K562 (cell line): ENCODE measurements at regions not wholly inside any gene's neighbourhood (a gene's known extent, or its start where the extent isn't known, plus 50 kb on each side); places are given as distances from the start of the nearest gene placed in this dataset.

Source experiments
- ATAC-seq: fragments of 200-7000 bp; cut with Tn5 transposase; 3 replicates; pipeline ENCODE4 v1.9.1; 2020; ENCODE audit warnings: moderate library complexity
- BruUV-seq: library from RNA; stranded (reverse); fragments of 400-500 nt; replicated peaks from 2 replicates; lab custom pipeline; 2021; lab: Mats Ljungman, UMichigan
- CTCF ChIA-PET: fragments of 300-600 bp; formaldehyde crosslinking; extraction: SDS; loops from one replicate; lab custom pipeline; 2021; ENCODE audit warnings: low intra/inter-chr PET ratio; lab: Yijun Ruan, JAX
- POLR2A ChIA-PET: fragments of 300-600, 350-650 bp; sonication (Branson Sonifier 250); formaldehyde crosslinking; extraction: SDS; loops from one replicate; lab custom pipeline; 2021; ENCODE audit warnings: antibody characterized with exemption, inconsistent platforms; lab: Yijun Ruan, JAX
- DNase-seq, 4 experiments: peaks; one replicate each; pipeline versions ENCODE4 v3.0.0 to v3.0.0-alpha.2; 2011 to 2018; ENCODE audit warnings: low spot score in 3 of 4, mixed read lengths in 3 of 4; ENCODE audit errors: extremely low read depth in 1 of 4
- FAIRE-seq: peaks from 2 replicates; lab custom pipeline; 2011; peaks lifted over from hg19 to GRCh38; lab: Jason Lieb, UNC
- H2AFZ ChIP-seq: 2 replicates; pipeline ENCODE4 v1.6.0; 2011; ENCODE audit warnings: low read depth, low read length, control low read depth, inconsistent platforms
- H3K27ac ChIP-seq: fragments of 200-600 bp; 3 replicates; pipeline ENCODE4 v1.8.0; 2011; ENCODE audit warnings: low read depth, mild to moderate bottlenecking, control low read depth, inconsistent platforms, low read length, moderate library complexity, mixed read lengths; ENCODE audit errors: extremely low read depth
- H3K27me3 ChIP-seq, 2 experiments: fragments of 300-600 bp in 1 of 2; 2 replicates in 1 of 2; 3 replicates in 1 of 2; pipeline versions ENCODE4 v1.6.0 to v1.8.0; 2011; ENCODE audit warnings: inconsistent platforms in 2 of 2, low read length in 2 of 2, mild to moderate bottlenecking in 1 of 2, mixed read lengths in 1 of 2, moderate library complexity in 1 of 2; ENCODE audit not compliant: control insufficient read depth in 2 of 2, insufficient read depth in 2 of 2
- H3K36me3 ChIP-seq: fragments of 300-600 bp; 3 replicates; pipeline ENCODE4 v1.8.0; 2011; ENCODE audit warnings: mild to moderate bottlenecking, low read length, inconsistent platforms; ENCODE audit not compliant: control insufficient read depth, insufficient read depth
- H3K4me1 ChIP-seq, 2 experiments: fragments of 200-600 bp in 1 of 2; replicated peaks in 1 of 2; 2 replicates in 1 of 2; 3 replicates in 1 of 2; pipeline versions ENCODE4 v1.5.1 to v1.8.0; 2011; ENCODE audit warnings: inconsistent platforms in 2 of 2, low read length in 2 of 2, mild to moderate bottlenecking in 1 of 2, mixed read lengths in 1 of 2, moderate library complexity in 1 of 2; ENCODE audit not compliant: control insufficient read depth in 2 of 2, insufficient read depth in 2 of 2
- H3K4me2 ChIP-seq: 2 replicates; pipeline ENCODE4 v1.6.1; 2011; ENCODE audit warnings: low read length, control low read depth, inconsistent platforms, mixed read lengths; ENCODE audit not compliant: insufficient read depth
- H3K4me3 ChIP-seq: fragments of 200-600 bp; sonication (generic), shearing (Covaris generic); 2 replicates; pipeline ENCODE4 v1.5.1; 2016; ENCODE audit warnings: control low read depth, inconsistent platforms
- H3K79me2 ChIP-seq: fragments of 200-600 bp; 3 replicates; pipeline ENCODE4 v1.8.0; 2011; ENCODE audit warnings: low read length, inconsistent platforms; ENCODE audit not compliant: control insufficient read depth, insufficient read depth
- H3K9ac ChIP-seq, 2 experiments: 2 replicates each; pipeline versions ENCODE4 v1.6.0 to v1.6.1; 2011; ENCODE audit warnings: low read depth in 2 of 2, low read length in 2 of 2, control low read depth in 1 of 2, inconsistent platforms in 1 of 2, mild to moderate bottlenecking in 1 of 2, mixed read lengths in 1 of 2; ENCODE audit not compliant: insufficient read depth in 1 of 2
- H3K9me1 ChIP-seq: one replicate; pipeline ENCODE4 v1.6.0; 2011; ENCODE audit warnings: inconsistent platforms, mild to moderate bottlenecking, low read length, moderate library complexity; ENCODE audit not compliant: control insufficient read depth, insufficient read depth
- H3K9me3 ChIP-seq: replicated peaks from 2 replicates; pipeline ENCODE4 v1.5.1; 2011; ENCODE audit warnings: low read depth, low read length, inconsistent platforms; ENCODE audit not compliant: control insufficient read depth, insufficient read depth
- H4K20me1 ChIP-seq: replicated peaks from 2 replicates; pipeline ENCODE4 v1.6.1; 2011; ENCODE audit warnings: low read length, inconsistent platforms, mixed read lengths; ENCODE audit not compliant: control insufficient read depth, insufficient read depth
- CCAR2 ChIP-seq: fragments of 200-400 bp; formaldehyde crosslinking; IDR thresholded peaks from 2 replicates; pipeline ENCODE4 v1.6.1; 2017; ENCODE audit warnings: mild to moderate bottlenecking, low read depth, low read length
- DACH1 ChIP-seq: fragments of 450-650 bp; IDR thresholded peaks from 2 replicates; pipeline ENCODE4 v1.6.1; 2018; ENCODE audit not compliant: partially characterized antibody
- GABPB1 ChIP-seq: sonication (generic); formaldehyde crosslinking; IDR thresholded peaks from 2 replicates; pipeline ENCODE4 v1.8.0; 2022; ENCODE audit warnings: mild to moderate bottlenecking, missing genetic modification reagents
- GTF2B ChIP-seq: IDR thresholded peaks from 2 replicates; pipeline ENCODE4 v1.6.1; 2011; ENCODE audit not compliant: insufficient read length; ENCODE audit errors: extremely low read depth
- HLTF ChIP-seq: fragments of 450-650 bp; IDR thresholded peaks from 2 replicates; pipeline ENCODE4 v1.6.1; 2016
- JUNB ChIP-seq: fragments of 450-650 bp; formaldehyde crosslinking; conservative IDR thresholded peaks from 2 replicates; pipeline ENCODE4 v1.4.0; 2020; ENCODE audit warnings: mild to moderate bottlenecking
- KDM5B ChIP-seq: fragments of 200-600 bp; sonication (generic); IDR thresholded peaks from 2 replicates; pipeline ENCODE4 v1.6.1; 2012; ENCODE audit warnings: low read depth, mild to moderate bottlenecking, moderate library complexity, low read length, control low read depth, inconsistent platforms; ENCODE audit not compliant: insufficient replicate concordance
- MTA3 ChIP-seq: fragments of 450-650 bp; formaldehyde crosslinking; IDR thresholded peaks from 2 replicates; pipeline ENCODE4 v1.6.1; 2017; ENCODE audit warnings: mild to moderate bottlenecking, borderline replicate concordance
- NCOA2 ChIP-seq, 2 experiments: fragments of 450-650 bp; IDR thresholded peaks; 2 replicates each; pipeline ENCODE4 v1.6.1; 2018; ENCODE audit warnings: mild to moderate bottlenecking in 2 of 2, moderate library complexity in 1 of 2; ENCODE audit not compliant: partially characterized antibody in 2 of 2
- NCOA6 ChIP-seq: fragments of 450-650 bp; IDR thresholded peaks from 2 replicates; pipeline ENCODE4 v1.6.1; 2017; ENCODE audit warnings: mild to moderate bottlenecking
- PHB2 ChIP-seq: fragments of 450-650 bp; IDR thresholded peaks from 2 replicates; pipeline ENCODE4 v1.6.1; 2017; ENCODE audit warnings: low read depth
- PHF8 ChIP-seq: fragments of 200-600 bp; sonication (generic); IDR thresholded peaks from 2 replicates; pipeline ENCODE4 v1.6.1; 2012; ENCODE audit warnings: mixed run types, mild to moderate bottlenecking, inconsistent platforms, low read length, moderate library complexity, borderline replicate concordance
- SOX6 ChIP-seq: fragments of 450-650 bp; IDR thresholded peaks from 2 replicates; pipeline ENCODE4 v1.6.1; 2014; ENCODE audit warnings: mild to moderate bottlenecking
- SRSF1 ChIP-seq: fragments of 200-400 bp; formaldehyde crosslinking; IDR thresholded peaks from 2 replicates; pipeline ENCODE4 v1.6.1; 2017; ENCODE audit warnings: mild to moderate bottlenecking, low read depth, low read length, moderate library complexity
- TAF9B ChIP-seq: fragments of 450-650 bp; IDR thresholded peaks from 2 replicates; pipeline ENCODE4 v1.6.1; 2018; ENCODE audit warnings: mild to moderate bottlenecking; ENCODE audit not compliant: partially characterized antibody
- TCF7L2 ChIP-seq: fragments of 150-350 bp; IDR thresholded peaks from 2 replicates; pipeline ENCODE4 v1.6.1; 2016; ENCODE audit warnings: low read depth, mild to moderate bottlenecking, low read length, moderate library complexity
- ZFP1 ChIP-seq: fragments of 450-650 bp; formaldehyde crosslinking; IDR thresholded peaks from 2 replicates; pipeline ENCODE4 v1.4.0; 2020; ENCODE audit warnings: mild to moderate bottlenecking, mixed read lengths
- ZNF408 ChIP-seq: fragments of 250-450 bp; sonication (Bioruptor Pico); IDR thresholded peaks from 2 replicates; pipeline ENCODE4 v1.4.0; 2020; ENCODE audit warnings: low read depth, mild to moderate bottlenecking, moderate library complexity
- ZNF586 ChIP-seq: fragments of 450-650 bp; formaldehyde crosslinking; conservative IDR thresholded peaks from 2 replicates; pipeline ENCODE4 v1.4.0; 2020; ENCODE audit warnings: mild to moderate bottlenecking, moderate library complexity
- ZNF592 ChIP-seq: fragments of 450-650 bp; IDR thresholded peaks from 2 replicates; pipeline ENCODE4 v1.6.1; 2017; ENCODE audit warnings: antibody characterized with exemption, mild to moderate bottlenecking
- WGBS: fragments of 100-300 bp; shearing (Covaris generic); methylation state at CpG from one replicate; pipeline ENCODE4 v1.1.6; 2016; ENCODE audit warnings: low coverage, mixed read lengths; ENCODE audit not compliant: insufficient coverage; ENCODE audit errors: missing lambda C conversion rate; 5-methylcytosine and 5-hydroxymethylcytosine counted together
- in situ Hi-C: fragments of 300-500 bp; cut with MboI; formaldehyde crosslinking; loops from 4 replicates; pipeline ENCODE4 v1.15.0; 2018; ENCODE audit warnings: inconsistent platforms, mixed read lengths
- intact Hi-C: fragments of 100-400 bp; cut with micrococcal nuclease; formaldehyde crosslinking; loops from 2 replicates; pipeline ENCODE4 v1.14.2; 2022

- 0% methylated on average over 2 of the region's 2 CpGs for WGBS
- H3K36me3 ChIP-seq, result no peaks in the 10 kb centered on the region
- no peak overlapping the region for H3K9ac ChIP-seq
- H3K79me2 ChIP-seq, result no peaks in the 10 kb centered on the region
- FAIRE-seq (no peak), DNase-seq (no peak), ATAC-seq (no peak)
- ChIA-PET CTCF (no interaction called here), POLR2A (interaction anchor here (0.7 kb wide), 1 partner anchor 312 kb away, joined by 3 read pairs; no protein-coding TSS in a partner anchor)
- in situ Hi-C loops, result no loop called here
- no peaks in the 10 kb centered on the region for H3K9me1 ChIP-seq
- H3K27me3 ChIP-seq, result no peaks in the 10 kb centered on the region; a peak in 1 of 5 replicates
- BruUV-seq, result no TSS peak
- H4K20me1 ChIP-seq, result no peaks in the 10 kb centered on the region
- no peak overlapping the region for H3K4me3 ChIP-seq
- no peak overlapping the region for H3K4me2 ChIP-seq
- intact Hi-C loops, result no loop called here
- no peaks in the 10 kb centered on the region for H3K9me3 ChIP-seq
- no peak overlapping the region for H3K27ac ChIP-seq
- TF ChIP-seq MTA3 (no peak), PHB2 (no peak), ZFP1 (no peak), ZNF586 (no peak), SRSF1 (no peak), NCOA2 (IDR thresholded peaks at IDR 0.05; ENCODE audit: partially characterized antibody in 2 of 2) (no peak), JUNB (CRISPR knock-in tag) (no peak), DACH1 (no peak), GTF2B (no peak), SOX6 (no peak), TAF9B (no peak), TCF7L2 (no peak), NCOA6 (no peak), HLTF (no peak), CCAR2 (no peak), GABPB1 (CRISPR knock-in tag) (no peak), ZNF592 (no peak), ZNF408 (CRISPR knock-in tag) (no peak), KDM5B (no peak), PHF8 (no peak)
- H3K4me1 ChIP-seq, result no peaks in the 10 kb centered on the region
- H2AFZ ChIP-seq, result no peak overlapping the region
Measured at GRCh38 chr20:60428651-60429050, 470.4 kb downstream of the CDH26 start.
